ENCODE measurements at regions not wholly inside any gene's neighbourhood (a gene's known extent, or its start where the extent isn't known, plus 50 kb on each side); places are given as distances from the start of the nearest gene placed in this dataset.
"Not testable (repeated sequence)": the region's sequence is repeated elsewhere in the genome, so short reads cannot be mapped to it uniquely, and the experiment has no call there.

- not testable (repeated sequence) for TF ChIP-seq CTCF (optimal IDR thresholded peaks at IDR 0.05 in 1 of 3, IDR thresholded peaks at IDR 0.05 in 1 of 3, conservative IDR thresholded peaks at IDR 0.05 in 1 of 3; ENCODE audit: extremely low read depth in 1 of 3, insufficient read depth in 2 of 3, low read length in 3 of 3); EZH2 (IDR thresholded peaks at IDR 0.05; ENCODE audit: low read length)
Measured at GRCh38 chr21:5243715-5244375, 5277.5 kb upstream of the TPTE start.
